Left ventricle myocardium superior (tissue), 1 donor: ENCODE measurements at regions not wholly inside any gene's neighbourhood (a gene's known extent, or its start where the extent isn't known, plus 50 kb on each side); places are given as distances from the start of the nearest gene placed in this dataset.

Experiments
- ATAC-seq: fragments of 200-7000 bp; cut with Tn5 transposase; one replicate; pipeline ENCODE4 v1.9.1; 2020; ENCODE audit warnings: mild to moderate bottlenecking, moderate library complexity
- DNase-seq: peaks from one replicate; pipeline ENCODE4 v3.0.0-alpha.2; 2020
- intact Hi-C: fragments of 100-400 bp; cut with micrococcal nuclease; formaldehyde crosslinking; loops from one replicate; pipeline ENCODE4 v1.11.0; 2022
- donor health status: DM: no; HTN: yes; CAD: no; lungs with severe emphysema.

- DNase-seq = no peak
- intact Hi-C loops = loop anchor here (10.0 kb wide), 1 partner anchor 460 kb away; no protein-coding TSS in a partner anchor
- ATAC-seq = no peak
Observed at GRCh38 chr10:44854693-44855350, 56.3 kb upstream of the TMEM72 start.

DNA sequence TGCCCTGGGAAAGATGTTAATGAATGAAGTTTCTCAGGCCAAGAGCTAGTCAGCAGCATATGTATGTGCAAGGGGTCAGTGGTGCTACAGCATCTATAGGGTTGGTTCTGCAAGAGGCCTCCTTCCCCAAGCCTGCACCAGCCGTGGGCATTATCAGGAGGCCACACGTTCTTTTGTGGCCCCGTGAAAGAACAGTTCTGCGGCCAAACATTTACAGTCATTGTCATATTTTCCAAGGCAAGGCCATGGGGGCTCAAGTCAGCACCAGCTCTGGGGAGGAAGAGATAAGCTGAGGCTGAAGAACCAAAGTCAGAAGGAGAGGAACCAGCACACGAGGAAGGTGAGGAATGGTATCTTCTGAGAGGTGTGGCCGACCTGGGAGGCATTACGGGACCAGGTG is 54.4 kb upstream of the TMEM72 start:
- no peak for ATAC-seq
- intact Hi-C loops = loop anchor here (10.0 kb wide), 1 partner anchor 462 kb away; no protein-coding TSS in a partner anchor
- DNase-seq = no peak

DNA sequence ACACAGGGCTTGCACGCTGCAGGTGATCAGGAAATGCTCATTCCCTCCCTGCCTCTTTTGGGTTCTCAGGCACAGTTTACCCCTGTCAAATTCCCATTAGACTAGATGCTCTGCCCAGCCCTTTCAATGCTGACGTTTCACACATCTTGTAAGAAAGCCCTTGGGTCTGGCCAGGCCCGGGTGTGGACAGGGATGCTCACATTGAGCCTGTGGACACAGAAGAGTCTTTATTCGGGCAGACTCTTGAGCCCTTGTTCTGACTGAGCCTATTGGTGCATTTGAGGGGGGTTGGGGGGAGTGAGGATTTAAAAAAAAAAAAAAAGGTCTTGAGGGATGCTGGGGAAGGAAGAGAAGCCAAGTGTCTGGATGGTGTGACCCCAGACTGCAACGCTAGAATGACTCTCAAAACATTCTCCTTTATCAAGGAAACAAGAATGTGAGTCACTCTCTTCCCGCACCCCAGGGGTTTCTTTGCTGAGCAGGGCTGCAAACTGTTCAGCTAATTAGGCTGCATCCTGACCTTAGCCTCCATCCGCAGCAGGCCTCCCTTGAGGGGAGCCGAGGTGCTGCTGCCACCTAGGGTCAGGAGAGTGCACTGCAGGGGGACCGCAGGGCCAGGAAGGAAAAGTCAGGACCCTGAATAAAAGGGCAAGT is 53.6 kb upstream of the TMEM72 start:
- intact Hi-C loops = loop anchor here (10.0 kb wide), 1 partner anchor 463 kb away; no protein-coding TSS in a partner anchor
- ATAC-seq (peak; percentile 91), DNase-seq (peak; percentile 82)

DNA sequence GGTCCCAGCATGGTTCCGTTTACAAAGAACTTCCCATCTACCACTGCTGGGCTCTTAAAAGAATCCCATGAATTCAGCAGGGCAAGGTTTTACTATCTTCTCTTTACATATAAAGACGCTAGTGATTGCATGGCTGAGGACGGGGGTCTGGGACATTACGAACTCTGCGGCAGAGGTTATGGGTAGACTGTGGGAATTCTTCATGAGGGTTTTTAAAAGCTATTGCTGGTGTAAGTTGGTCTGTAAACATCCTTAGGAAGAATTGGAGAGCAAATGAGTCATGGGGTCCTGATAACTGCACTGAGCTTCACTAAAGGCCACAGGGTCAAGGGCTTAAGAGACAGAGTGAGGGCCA is 53.1 kb upstream of the TMEM72 start:
- ATAC-seq = no peak
- no peak for DNase-seq
- intact Hi-C loops = loop anchor here (10.0 kb wide), 1 partner anchor 463 kb away; no protein-coding TSS in a partner anchor

DNA sequence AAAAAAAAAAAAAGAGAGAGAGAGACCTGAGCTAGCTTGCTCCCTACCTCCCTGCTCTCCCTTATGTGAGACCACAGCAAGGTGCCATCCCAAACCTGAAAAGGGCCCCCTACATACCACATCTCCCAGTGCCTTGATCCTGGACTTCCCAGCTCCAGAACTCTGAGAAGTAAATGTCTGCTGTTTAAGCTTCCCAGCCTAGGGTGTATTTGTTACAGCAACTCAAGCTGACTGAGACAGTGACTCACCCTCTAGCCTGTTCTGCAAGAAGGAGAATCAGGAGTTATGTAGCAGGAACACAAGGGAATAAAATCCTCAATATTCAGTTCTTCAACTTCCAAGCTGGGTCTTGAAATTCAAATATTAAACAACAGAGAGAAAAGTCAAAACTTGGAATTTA is 52.1 kb upstream of the TMEM72 start:
- ATAC-seq (no peak), DNase-seq (no peak)
- intact Hi-C loops = loop anchor here (10.0 kb wide), 1 partner anchor 464 kb away; no protein-coding TSS in a partner anchor

DNA sequence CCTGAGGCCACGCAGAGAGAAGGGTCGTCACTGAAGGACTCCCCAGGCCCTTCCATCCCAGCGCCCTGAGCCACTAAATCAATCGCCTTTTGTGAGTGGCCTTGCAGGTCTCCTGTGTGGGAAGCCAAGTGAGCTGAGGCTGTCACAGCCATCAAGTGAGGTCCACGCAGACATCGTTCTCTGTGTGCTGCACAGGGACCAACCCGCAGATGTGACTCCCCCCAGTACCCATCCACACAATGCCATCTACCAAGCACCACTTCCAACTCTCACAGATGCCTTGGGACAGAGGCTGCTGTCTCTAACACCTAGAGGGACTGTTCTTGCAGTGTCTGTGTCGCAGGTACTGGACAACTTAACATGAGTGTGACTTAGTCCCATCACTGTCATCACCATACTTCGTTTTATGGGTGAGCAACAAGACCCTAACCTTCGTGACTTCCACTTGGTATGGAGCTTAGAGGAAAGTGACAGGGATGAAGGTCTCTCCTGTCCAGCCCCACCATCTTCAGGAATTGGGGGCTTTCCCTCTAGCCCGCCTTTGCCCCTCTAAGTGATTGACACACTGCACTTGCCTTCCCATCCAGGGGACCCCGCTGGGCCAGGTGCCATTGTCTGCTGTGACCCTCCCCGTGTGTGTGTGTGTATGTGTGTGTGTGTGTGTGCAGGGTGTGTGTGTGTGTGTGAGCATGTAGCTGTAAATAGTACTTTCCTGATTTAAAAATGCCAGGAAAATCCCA is 51.4 kb upstream of the TMEM72 start:
- intact Hi-C loops = loop anchor here (5.0 to 10.0 kb wide), 2 partner anchors 465 to 1187 kb away; no protein-coding TSS in a partner anchor
- ATAC-seq = no peak
- DNase-seq = no peak

GRCh38 chr10:44860811-44861736 is 50.1 kb upstream of the TMEM72 start:
- intact Hi-C loops = loop anchor here (5.0 kb wide), 1 partner anchor 1189 kb away; no protein-coding TSS in a partner anchor
- ATAC-seq (no peak), DNase-seq (peak; percentile 48)
